A549 (cell line): ENCODE measurements at regions not wholly inside any gene's neighbourhood (a gene's known extent, or its start where the extent isn't known, plus 50 kb on each side); places are given as distances from the start of the nearest gene placed in this dataset.

Source experiments
- ATAC-seq, 2 experiments: fragments of 200-7000 bp in 1 of 2; fragments of >200 bp in 1 of 2; cut with Nextera tagmentation in 1 of 2; cut with Tn5 transposase in 1 of 2; 3 replicates each; pipeline versions ENCODE4 v1.8.0 to v1.9.1; 2018 to 2020; ENCODE audit warnings: mild to moderate bottlenecking in 1 of 2, moderate library complexity in 1 of 2
- CTCF ChIA-PET: fragments of 300-600 bp; sonication (Branson Sonifier 250); formaldehyde crosslinking; extraction: SDS; loops from one replicate; lab custom pipeline; 2021; ENCODE audit warnings: antibody characterized with exemption, inconsistent platforms; lab: Yijun Ruan, JAX
- POLR2A ChIA-PET: fragments of 350-600 bp; formaldehyde crosslinking; extraction: SDS; loops from one replicate; lab custom pipeline; 2021; ENCODE audit warnings: antibody characterized with exemption, inconsistent platforms; lab: Yijun Ruan, JAX
- DNase-seq, 2 experiments: peaks; one replicate each; pipeline versions ENCODE4 v3.0.0 to v3.0.0-alpha.2; 2011 to 2016; ENCODE audit warnings: low read depth in 1 of 2, low spot score in 1 of 2
- FAIRE-seq: peaks from 2 replicates; lab custom pipeline; 2011; peaks lifted over from hg19 to GRCh38; lab: Jason Lieb, UNC
- H3K27ac ChIP-seq, 2 experiments: fragments of >200 bp; sonication (Bioruptor Twin); formaldehyde crosslinking; 3 replicates each; pipeline ENCODE4 v1.5.1; 2016 to 2017
- H3K4me1 ChIP-seq: fragments of >200 bp; sonication (Bioruptor Twin); formaldehyde crosslinking; 3 replicates; pipeline ENCODE4 v1.6.1; 2016
- H3K4me2 ChIP-seq: fragments of >200 bp; sonication (Bioruptor Twin); formaldehyde crosslinking; 3 replicates; pipeline ENCODE4 v1.6.1; 2016
- H3K4me3 ChIP-seq: fragments of >200 bp; sonication (Bioruptor Twin); formaldehyde crosslinking; 3 replicates; pipeline ENCODE4 v1.5.1; 2016
- H3K9me3 ChIP-seq: fragments of >200 bp; sonication (Bioruptor Twin); formaldehyde crosslinking; 3 replicates; pipeline ENCODE4 v1.6.1; 2016
- ATOH8 ChIP-seq: fragments of 250-450 bp; sonication (Bioruptor Pico); IDR thresholded peaks from 2 replicates; pipeline ENCODE4 v1.5.0; 2020; ENCODE audit warnings: low read depth, mild to moderate bottlenecking, moderate library complexity
- BHLHE40 ChIP-seq: IDR thresholded peaks from 2 replicates; pipeline ENCODE4 v1.6.1; 2012; ENCODE audit warnings: low read depth, low read length, inconsistent platforms
- FOSL2 ChIP-seq, 2 experiments: fragments of 450-650 bp in 1 of 2; fragments of >200 bp in 1 of 2; sonication (Bioruptor Twin) in 1 of 2; formaldehyde crosslinking; IDR thresholded peaks; 2 replicates each; pipeline versions ENCODE4 v1.5.0 to v1.6.1; 2016 to 2020; ENCODE audit warnings: mild to moderate bottlenecking in 1 of 2, moderate library complexity in 1 of 2
- FOXS1 ChIP-seq: fragments of 250-450 bp; sonication (Bioruptor Pico); IDR thresholded peaks from 2 replicates; pipeline ENCODE4 v1.5.0; 2020; ENCODE audit warnings: mild to moderate bottlenecking, moderate library complexity
- HEYL ChIP-seq: fragments of 250-450 bp; sonication (Bioruptor Pico); IDR thresholded peaks from 2 replicates; pipeline ENCODE4 v1.8.0; 2021; ENCODE audit warnings: mild to moderate bottlenecking, moderate library complexity
- MAFK ChIP-seq: fragments of 450-650 bp; IDR thresholded peaks from 2 replicates; pipeline ENCODE4 v1.6.1; 2014; ENCODE audit not compliant: partially characterized antibody
- NFE2L2 ChIP-seq: fragments of 150-350 bp; conservative IDR thresholded peaks from 2 replicates; pipeline ENCODE4 v1.6.1; 2014; ENCODE audit warnings: low read length
- PBX3 ChIP-seq: IDR thresholded peaks from 2 replicates; pipeline ENCODE4 v1.6.1; 2012
- POLR2A ChIP-seq: IDR thresholded peaks from 2 replicates; pipeline ENCODE4 v1.6.1; 2012; ENCODE audit warnings: mild to moderate bottlenecking, low read length
- REST ChIP-seq: fragments of 200-600 bp; sonication (generic); IDR thresholded peaks from 2 replicates; pipeline ENCODE4 v1.6.1; 2016; ENCODE audit warnings: antibody characterized with exemption, mild to moderate bottlenecking, moderate library complexity
- SMC3 ChIP-seq: fragments of >200 bp; sonication (Bioruptor Twin); formaldehyde crosslinking; IDR thresholded peaks from 3 replicates; pipeline ENCODE4 v1.6.1; 2018; ENCODE audit warnings: inconsistent platforms
- TFCP2L1 ChIP-seq: fragments of 250-450 bp; sonication (Bioruptor Pico); IDR thresholded peaks from 2 replicates; pipeline ENCODE4 v1.5.0; 2021; ENCODE audit warnings: mild to moderate bottlenecking
- USF2 ChIP-seq: fragments of 450-650 bp; IDR thresholded peaks from 2 replicates; pipeline ENCODE4 v1.6.1; 2014; ENCODE audit warnings: antibody characterized with exemption
- ZC3H11A ChIP-seq: fragments of 450-650 bp; IDR thresholded peaks from 2 replicates; pipeline ENCODE4 v1.6.1; 2014; ENCODE audit warnings: antibody characterized with exemption, mild to moderate bottlenecking
- WGBS: methylation state at CpG from one replicate; pipeline ENCODE4 v1.1.6; 2017; ENCODE audit errors: missing lambda C conversion rate; 5-methylcytosine and 5-hydroxymethylcytosine counted together

GRCh38 chr3:176357891-176358290, 839.4 kb downstream of the TBL1XR1 start:
- Histone ChIP-seq H3K4me3 (no peak overlapping the region), H3K4me2 (no peak overlapping the region), H3K9me3 (no peaks in the 10 kb centered on the region), H3K4me1 (no peaks in the 10 kb centered on the region), H3K27ac (no peak overlapping the region)
- ChIA-PET POLR2A (no interaction called here), CTCF (no interaction called here)
- no peak for ATAC-seq
- DNase-seq: no peak
- TF ChIP-seq PBX3 (no peak), MAFK (peak; percentile 3)
- FAIRE-seq: no peak

- CTCF ChIA-PET: no interaction called here
- no peak for ATAC-seq
Measured at GRCh38 chr3:176354843-176355242, 842.4 kb downstream of the TBL1XR1 start.

GRCh38 chr3:176352716-176353334, 844.5 kb downstream of the TBL1XR1 start:
- POLR2A ChIA-PET: no interaction called here
- FAIRE-seq (no peak), ATAC-seq (no peak), DNase-seq (no peak)
- Histone ChIP-seq H3K4me3 (no peak overlapping the region), H3K27ac (no peak overlapping the region), H3K4me1 (no peaks in the 10 kb centered on the region), H3K9me3 (no peaks in the 10 kb centered on the region), H3K4me2 (no peak overlapping the region)
- 32% methylated on average over 4 of the region's 4 CpGs for WGBS
- CTCF ChIA-PET: no interaction called here
- TF ChIP-seq TFCP2L1 (CRISPR knock-in tag) (no peak), NFE2L2 (0 out of 2 replicates have a peak, but pooled peaks have one; percentile 7)

More at GRCh38 chr3:176354843-176355242, 842.4 kb downstream of the TBL1XR1 start:
- Histone ChIP-seq H3K4me2 (no peak overlapping the region), H3K9me3 (no peaks in the 10 kb centered on the region), H3K4me1 (no peaks in the 10 kb centered on the region), H3K4me3 (no peak overlapping the region), H3K27ac (no peak overlapping the region)
- no peak for FAIRE-seq
- TF ChIP-seq USF2 (no peak), ZC3H11A (no peak), FOSL2 (IDR thresholded peaks at IDR 0.05) (no peak), FOSL2 (CRISPR knock-in tag; IDR thresholded peaks at IDR 0.05) (no peak)
- POLR2A ChIA-PET: no interaction called here
- DNase-seq: no peak
- 39% methylated on average over 2 of the region's 2 CpGs for WGBS

- WGBS: 23% methylated on average over 4 of the region's 4 CpGs
- no peak for FAIRE-seq
- TF ChIP-seq BHLHE40 (no peak), HEYL (CRISPR knock-in tag) (no peak), SMC3 (no peak), FOXS1 (CRISPR knock-in tag) (no peak), REST (no peak), POLR2A (no peak), ATOH8 (no peak)
- Histone ChIP-seq H3K9me3 (no peaks in the 10 kb centered on the region), H3K4me3 (no peak overlapping the region), H3K4me2 (no peak overlapping the region), H3K4me1 (no peaks in the 10 kb centered on the region), H3K27ac (no peak overlapping the region)
- ChIA-PET CTCF (no interaction called here), POLR2A (no interaction called here)
- DNase-seq: no peak
- no peak for ATAC-seq
Measured at GRCh38 chr3:176351408-176351807, 845.9 kb downstream of the TBL1XR1 start.
